Heart right ventricle (tissue), 16 donors: ENCODE measurements at regions not wholly inside any gene's neighbourhood (a gene's known extent, or its start where the extent isn't known, plus 50 kb on each side); places are given as distances from the start of the nearest gene placed in this dataset.
A peak's percentile ranks its signal among the peaks of the same experiment; 100 is the strongest.

Experiments
- ATAC-seq, 8 donors: fragments of 200-7000 bp; cut with Tn5 transposase; one replicate each; pipeline ENCODE4 v1.9.1; 2020; ENCODE audit warnings: mild to moderate bottlenecking in 8 of 8, moderate library complexity in 8 of 8, moderate number of reproducible peaks in 1 of 8
- DNase-seq, 2 donors: peaks; one replicate each; pipeline ENCODE4 v3.0.0-alpha.2; 2020
- H3K27ac ChIP-seq, 10 donors: fragments of 200-600 bp; sonication (generic) in 2 of 10; one replicate each; pipeline versions ENCODE4 v1.5.0 to v1.8.0; 2020 to 2022; ENCODE audit warnings: mild to moderate bottlenecking in 3 of 10
- H3K27me3 ChIP-seq, 7 donors: fragments of 200-600 bp; one replicate each; pipeline ENCODE4 v1.8.0; 2021 to 2022; ENCODE audit warnings: mild to moderate bottlenecking in 2 of 7
- H3K36me3 ChIP-seq, 9 donors: fragments of 200-600 bp; sonication (generic) in 1 of 9; one replicate each; pipeline versions ENCODE4 v1.5.0 to v1.8.0; 2020 to 2022; ENCODE audit warnings: mild to moderate bottlenecking in 2 of 9
- H3K4me1 ChIP-seq, 9 donors: fragments of 200-600 bp; sonication (generic) in 1 of 9; one replicate each; pipeline versions ENCODE4 v1.5.0 to v1.8.0; 2020 to 2022; ENCODE audit warnings: mild to moderate bottlenecking in 4 of 9
- H3K4me3 ChIP-seq, 10 donors: fragments of 200-600 bp; sonication (generic) in 2 of 10; one replicate each; pipeline versions ENCODE4 v1.5.0 to v1.8.0; 2020 to 2022; ENCODE audit warnings: mild to moderate bottlenecking in 7 of 10, moderate library complexity in 2 of 10
- H3K9me3 ChIP-seq, 11 donors: fragments of 200-600 bp in 10 of 11; sonication (generic) in 2 of 11; one replicate each; pipeline versions ENCODE4 v1.5.0 to v1.8.0; 2013 to 2022; ENCODE audit warnings: mild to moderate bottlenecking in 2 of 11, control low read depth in 1 of 11, moderate library complexity in 1 of 11
- CTCF ChIP-seq, 9 donors: fragments of 200-600 bp; sonication (generic) in 2 of 9; IDR thresholded peaks; one replicate each; pipeline versions ENCODE4 v1.5.0 to v1.8.0; 2021 to 2022; ENCODE audit warnings: antibody characterized with exemption in 9 of 9, mild to moderate bottlenecking in 5 of 9, moderate library complexity in 1 of 9
- WGBS, 2 donors: extraction: QIAGEN DNeasy Blood & Tissue Kit; methylation state at CpG; one replicate each; pipeline ENCODE4 v1.1.7; 2013; ENCODE audit warnings: inconsistent platforms in 1 of 2; 5-methylcytosine and 5-hydroxymethylcytosine counted together
- intact Hi-C, 10 donors: fragments of 100-400 bp; cut with DNase I; formaldehyde crosslinking; loops; one replicate each; pipeline versions ENCODE4 v1.11.1 to v1.14.2; 2022
- donor health status: Arrhythmogenic right ventricular cardiomyopathy.
- donor health status: ischemic (EF 13 %, LVEDD 7.1; RV severe dilation, severe dysfunction).
- donor health status: healthy with polysubstance abuse.
- donor health status: DM: no; HTN: yes; CAD: no.
- donor health status: DM: no; HTN: no; CAD: no.
- donor health status: ischemic (EF 25% LVEDD 6.9; RV normal size, moderate dysfunction).
- donor health status: ischemic (EF 25% LVEDD 5.7; RV mildly dilated, moderate dysfunction).
- donor health status: healthy.
- donor health status: DM: yes; HTN: yes; CAD: no.
- donor health status: Ischemic cardiomyopathy.
- donor health status: ischemic (EF 35%, LVEDD 5.7; RV mildly dilated, moderate dysfunction).
- donor health status: nonischemic (EF 11% LVEDD 7.7; RV severe dilation, severe dysfunction).
- donor health status: DM: yes; HTN: yes; CAD: no.
- donor health status: PGD.
- donor health status: ischemic (EF 29% LVEDD 5.4; RV normal size, mild dysfunction).
- donor health status: nonischemic (EF 23%, LVEDD 6.1; RV moderate dilation, normal function).

DNA sequence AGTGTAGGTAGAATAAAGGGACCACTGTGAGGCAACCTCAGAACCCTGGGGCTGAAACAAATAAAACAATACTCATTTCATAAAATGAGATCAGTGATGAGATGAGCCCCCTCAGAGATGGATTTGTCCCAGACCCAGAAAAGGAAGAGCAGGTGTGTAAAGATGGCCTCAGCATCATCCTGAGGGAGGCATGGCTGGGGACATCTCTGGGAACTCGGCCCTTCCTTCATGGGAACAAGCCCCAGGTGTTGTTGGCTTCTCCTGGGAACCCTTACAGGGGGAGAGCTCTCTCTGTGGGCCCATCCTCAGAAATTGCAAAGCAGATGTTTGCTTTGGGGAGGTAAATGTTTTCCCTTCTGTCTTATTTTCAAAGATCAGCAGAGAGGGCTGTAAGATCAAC lies 133.2 kb upstream of the USP24 start:
- DNase-seq = no peak
- peak overlapping the region in 1 of 10 donors; percentile 7 for H3K27ac ChIP-seq
- H3K27me3 ChIP-seq = no peaks in the 10 kb centered on the region
- H3K4me3 ChIP-seq = no peak overlapping the region
- 0 to 3% methylated on average over 1 of the region's 1 CpG for WGBS, 2 donors
- no peak for TF ChIP-seq CTCF (IDR thresholded peaks at IDR 0.05)
- no peaks in the 10 kb centered on the region for H3K9me3 ChIP-seq
- no peak for ATAC-seq
- intact Hi-C loops = no loop called here
- H3K4me1 ChIP-seq = peaks cover 0 to 27% (median 9%) of the 10 kb centered on the region in 9 donors
- H3K36me3 ChIP-seq = no peaks in the 10 kb centered on the region

- Histone ChIP-seq H3K36me3 (no peaks in the 10 kb centered on the region), H3K27me3 (no peaks in the 10 kb centered on the region), H3K4me3 (no peak overlapping the region), H3K27ac (peak overlapping the region in 1 of 10 donors; percentile 7), H3K9me3 (no peaks in the 10 kb centered on the region), H3K4me1 (peaks cover 0 to 22% (median 6%) of the 10 kb centered on the region in 9 donors)
- TF ChIP-seq CTCF (IDR thresholded peaks at IDR 0.05) = no peak
- WGBS, 2 donors = 41 to 44% methylated on average over 2 of the region's 2 CpGs
- no peak for ATAC-seq
- no peak for DNase-seq
- intact Hi-C loops = no loop called here
Observed at GRCh38 chr1:55347866-55348265, 132.7 kb upstream of the USP24 start.

DNA sequence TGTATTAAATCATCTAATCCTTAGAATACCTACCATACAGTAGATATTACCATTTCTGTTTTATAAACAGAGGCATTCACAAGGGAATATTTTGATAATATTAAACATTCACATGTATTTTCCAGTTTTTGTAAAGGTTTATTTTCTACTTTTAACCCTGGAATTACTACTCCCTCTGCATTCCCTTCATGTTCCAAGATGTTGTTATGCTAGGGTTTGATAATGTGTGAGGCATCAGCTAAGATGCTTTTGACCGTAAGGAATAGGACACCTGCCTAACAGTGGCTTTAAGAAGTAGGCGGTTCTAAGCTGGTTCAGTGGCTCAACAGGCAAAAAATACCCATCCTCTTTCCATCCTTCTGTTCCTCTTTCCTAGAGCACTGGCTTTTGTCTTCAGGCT lies 131.9 kb upstream of the USP24 start:
- 95 to 97% methylated on average over 2 of the region's 2 CpGs for WGBS, 2 donors
- ATAC-seq = no peak
- no peak overlapping the region for H3K27ac ChIP-seq
- no peak for DNase-seq
- no peaks in the 10 kb centered on the region for H3K36me3 ChIP-seq
- no peaks in the 10 kb centered on the region for H3K27me3 ChIP-seq
- H3K4me1 ChIP-seq = peaks cover 0 to 14% (median 0%) of the 10 kb centered on the region in 9 donors
- no peak for TF ChIP-seq CTCF (IDR thresholded peaks at IDR 0.05)
- no peaks in the 10 kb centered on the region for H3K9me3 ChIP-seq
- H3K4me3 ChIP-seq = no peak overlapping the region
- intact Hi-C loops = no loop called here

GRCh38 chr1:55346586-55346985 lies 131.4 kb upstream of the USP24 start:
- 85 to 88% methylated on average over 1 of the region's 1 CpG for WGBS, 2 donors
- no peak overlapping the region for H3K27ac ChIP-seq
- H3K4me1 ChIP-seq = peaks cover 0 to 10% (median 0%) of the 10 kb centered on the region in 9 donors
- TF ChIP-seq CTCF (IDR thresholded peaks at IDR 0.05) = no peak
- no peak for DNase-seq
- H3K27me3 ChIP-seq = no peaks in the 10 kb centered on the region
- no peak for ATAC-seq
- H3K4me3 ChIP-seq = no peak overlapping the region
- no peaks in the 10 kb centered on the region for H3K9me3 ChIP-seq
- no peaks in the 10 kb centered on the region for H3K36me3 ChIP-seq
- intact Hi-C loops = no loop called here
